ENCODE measurements at regions not wholly inside any gene's neighbourhood (a gene's known extent, or its start where the extent isn't known, plus 50 kb on each side); places are given as distances from the start of the nearest gene placed in this dataset.

DNA sequence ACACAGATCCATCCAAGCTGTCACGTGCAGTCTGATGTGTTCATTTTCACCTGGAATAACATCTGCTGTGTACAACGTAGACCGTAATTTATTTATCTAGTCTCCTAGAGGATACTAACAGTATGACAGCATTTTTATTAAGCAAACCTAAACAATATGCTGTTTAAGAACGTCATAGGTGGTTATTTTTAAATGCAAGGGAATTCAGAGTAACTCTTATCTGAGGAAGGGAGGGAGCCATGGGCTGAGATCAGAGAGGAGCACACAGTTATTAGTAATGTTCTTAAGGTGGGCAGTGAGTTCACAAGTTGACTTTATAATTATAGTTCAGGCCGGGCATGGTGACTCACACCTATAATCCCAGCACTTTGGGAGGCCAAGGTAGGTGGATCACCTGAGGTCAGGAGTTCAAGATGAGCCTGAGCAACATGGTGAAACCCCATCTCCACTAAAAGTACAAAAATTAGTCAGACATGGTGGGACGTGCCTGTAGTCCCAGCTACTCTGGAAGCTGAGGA, 193.6 kb downstream of the UACA start:
- no peak for DNase-seq (ENCODE audit: low spot score)
- in situ Hi-C loops (cut with MboI; ENCODE audit: low pct_unique_long_range_greater_than_20kb, low sequenced_read_pairs, unreplicated experiment) = no loop called here
- TF ChIP-seq, protein P1, sequence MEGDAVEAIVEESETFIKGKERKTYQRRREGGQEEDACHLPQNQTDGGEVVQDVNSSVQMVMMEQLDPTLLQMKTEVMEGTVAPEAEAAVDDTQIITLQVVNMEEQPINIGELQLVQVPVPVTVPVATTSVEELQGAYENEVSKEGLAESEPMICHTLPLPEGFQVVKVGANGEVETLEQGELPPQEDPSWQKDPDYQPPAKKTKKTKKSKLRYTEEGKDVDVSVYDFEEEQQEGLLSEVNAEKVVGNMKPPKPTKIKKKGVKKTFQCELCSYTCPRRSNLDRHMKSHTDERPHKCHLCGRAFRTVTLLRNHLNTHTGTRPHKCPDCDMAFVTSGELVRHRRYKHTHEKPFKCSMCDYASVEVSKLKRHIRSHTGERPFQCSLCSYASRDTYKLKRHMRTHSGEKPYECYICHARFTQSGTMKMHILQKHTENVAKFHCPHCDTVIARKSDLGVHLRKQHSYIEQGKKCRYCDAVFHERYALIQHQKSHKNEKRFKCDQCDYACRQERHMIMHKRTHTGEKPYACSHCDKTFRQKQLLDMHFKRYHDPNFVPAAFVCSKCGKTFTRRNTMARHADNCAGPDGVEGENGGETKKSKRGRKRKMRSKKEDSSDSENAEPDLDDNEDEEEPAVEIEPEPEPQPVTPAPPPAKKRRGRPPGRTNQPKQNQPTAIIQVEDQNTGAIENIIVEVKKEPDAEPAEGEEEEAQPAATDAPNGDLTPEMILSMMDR (IDR thresholded peaks at IDR 0.05; ENCODE audit: extremely low read depth, insufficient read depth, missing control alignments) = no peak

DNA sequence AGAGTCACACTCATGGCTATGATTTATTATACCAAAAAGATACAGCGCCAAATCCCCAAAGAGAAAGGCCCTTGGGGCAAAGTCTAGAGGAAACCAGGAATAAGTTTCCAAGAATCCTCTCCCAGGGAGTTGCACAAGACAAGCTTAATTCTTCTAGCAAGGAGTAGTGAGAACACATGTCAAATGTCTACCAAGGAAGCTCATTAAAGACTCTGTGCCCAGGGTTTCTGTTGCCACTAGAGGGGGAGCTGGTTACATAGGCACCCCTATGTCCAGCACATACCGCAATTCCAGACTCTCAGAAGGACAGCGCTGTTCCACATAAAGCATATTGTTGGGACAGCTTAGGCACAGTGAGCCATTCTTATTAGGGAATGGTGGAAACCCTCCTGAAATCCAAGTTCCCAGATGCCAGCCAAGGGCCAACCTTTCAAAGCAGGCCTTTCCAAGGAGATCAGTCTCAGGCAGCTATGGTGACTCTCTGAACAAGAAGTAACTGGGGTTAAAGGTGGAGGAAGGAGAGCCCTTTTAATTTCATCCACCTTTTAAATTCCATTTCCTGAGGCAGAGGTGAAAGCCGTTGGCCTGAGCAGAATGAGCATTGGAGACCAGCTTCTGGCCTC, 194.2 kb downstream of the UACA start:
- TF ChIP-seq, protein P1 (IDR thresholded peaks at IDR 0.05; ENCODE audit: extremely low read depth, insufficient read depth, missing control alignments) = peak; percentile 27
- no peak for DNase-seq (ENCODE audit: low spot score)
- in situ Hi-C loops (cut with MboI; ENCODE audit: low pct_unique_long_range_greater_than_20kb, low sequenced_read_pairs, unreplicated experiment) = no loop called here

DNA sequence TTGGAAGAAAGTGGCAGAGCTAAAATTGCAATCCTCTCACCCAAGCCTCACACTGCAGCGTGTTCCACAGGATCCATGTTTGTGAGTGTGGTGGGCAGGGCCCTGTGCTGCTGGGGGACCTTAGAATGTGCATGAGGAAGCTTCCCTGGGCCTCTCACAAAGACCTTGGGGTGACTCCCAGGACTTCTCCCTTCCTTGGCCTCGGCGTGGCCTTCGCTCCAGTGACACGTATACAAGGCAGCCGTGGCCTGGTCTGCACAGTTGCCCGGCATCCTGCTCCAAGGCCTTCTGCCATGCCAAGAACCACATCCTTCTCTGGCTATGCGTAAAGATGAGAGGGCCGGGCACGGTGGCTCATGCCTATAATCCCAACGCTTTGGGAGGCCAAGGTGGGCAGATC, 196.4 kb downstream of the UACA start:
- in situ Hi-C loops (cut with MboI; ENCODE audit: low pct_unique_long_range_greater_than_20kb, low sequenced_read_pairs, unreplicated experiment) = no loop called here
- TF ChIP-seq, protein P1 (IDR thresholded peaks at IDR 0.05; ENCODE audit: extremely low read depth, insufficient read depth, missing control alignments) = no peak
- no peak for DNase-seq (ENCODE audit: low spot score)

DNA sequence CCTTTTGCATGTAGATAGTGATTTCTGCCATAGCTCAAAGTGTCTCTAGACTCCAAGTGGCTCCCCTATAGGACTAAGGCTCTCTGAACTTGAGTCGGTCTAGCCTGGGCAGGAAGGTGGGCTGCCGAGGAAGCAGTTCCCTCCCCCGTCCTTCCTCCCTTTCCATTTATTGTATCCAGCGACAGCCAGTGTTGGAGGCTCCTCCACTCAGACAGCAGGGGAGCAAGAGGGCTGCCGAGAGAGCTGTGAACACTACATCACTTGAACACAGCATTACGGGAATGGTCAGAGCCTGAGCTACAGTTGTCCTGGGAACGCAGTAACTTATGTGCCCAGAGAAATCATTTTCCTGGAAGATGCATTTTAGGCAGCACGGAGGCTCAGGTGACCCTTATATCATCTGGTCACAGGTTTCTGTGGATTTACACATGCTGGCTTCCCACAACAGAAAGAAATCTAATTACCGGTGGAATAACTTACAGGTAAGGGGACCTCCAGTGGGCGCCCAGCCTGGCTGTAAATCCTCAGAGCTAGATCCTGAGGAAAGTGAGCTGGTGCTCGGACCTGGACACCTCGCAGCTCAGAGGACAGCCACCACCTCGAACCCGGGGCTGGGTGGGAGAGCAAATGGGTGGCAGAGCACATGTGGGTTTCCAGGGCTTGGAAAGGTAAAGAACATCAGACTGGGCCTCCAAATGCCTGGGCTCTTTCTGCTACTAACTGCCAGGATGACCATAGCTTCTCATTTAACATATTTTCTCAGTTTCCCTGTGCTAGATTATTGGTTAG, 197.1 kb downstream of the UACA start:
- TF ChIP-seq, protein P1 (IDR thresholded peaks at IDR 0.05; ENCODE audit: extremely low read depth, insufficient read depth, missing control alignments) = no peak
- in situ Hi-C loops (cut with MboI; ENCODE audit: low pct_unique_long_range_greater_than_20kb, low sequenced_read_pairs, unreplicated experiment) = no loop called here
- no peak for DNase-seq (ENCODE audit: low spot score)

DNA sequence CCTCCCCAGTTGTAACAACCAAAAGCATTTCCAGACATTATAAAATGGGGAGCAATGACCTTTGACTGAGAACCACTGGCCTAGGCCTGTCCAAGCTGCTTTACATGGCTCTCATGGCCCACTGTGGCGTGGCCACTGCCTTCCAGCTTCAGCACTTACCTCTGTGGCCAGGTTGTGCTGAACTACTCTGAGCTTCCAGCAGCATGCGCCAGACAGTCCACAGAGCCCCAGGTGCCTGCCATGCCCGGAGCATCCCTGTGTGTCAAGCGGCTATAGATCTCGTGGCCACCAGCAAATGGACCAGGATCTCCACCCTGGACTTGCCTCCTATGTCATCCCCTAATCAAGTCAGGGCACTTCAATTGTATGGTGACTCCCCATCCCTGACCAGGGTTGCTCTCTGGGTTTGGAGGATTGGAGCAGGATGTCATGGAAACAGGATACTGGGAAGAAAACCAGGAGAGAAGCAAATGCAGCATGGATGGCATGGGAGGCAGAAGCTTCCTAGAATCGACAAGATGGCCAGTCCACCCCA, 199.7 kb downstream of the UACA start:
- in situ Hi-C loops (cut with MboI; ENCODE audit: low pct_unique_long_range_greater_than_20kb, low sequenced_read_pairs, unreplicated experiment) = no loop called here
- no peak for DNase-seq (ENCODE audit: low spot score)
- TF ChIP-seq, protein P1 (IDR thresholded peaks at IDR 0.05; ENCODE audit: extremely low read depth, insufficient read depth, missing control alignments) = no peak

DNA sequence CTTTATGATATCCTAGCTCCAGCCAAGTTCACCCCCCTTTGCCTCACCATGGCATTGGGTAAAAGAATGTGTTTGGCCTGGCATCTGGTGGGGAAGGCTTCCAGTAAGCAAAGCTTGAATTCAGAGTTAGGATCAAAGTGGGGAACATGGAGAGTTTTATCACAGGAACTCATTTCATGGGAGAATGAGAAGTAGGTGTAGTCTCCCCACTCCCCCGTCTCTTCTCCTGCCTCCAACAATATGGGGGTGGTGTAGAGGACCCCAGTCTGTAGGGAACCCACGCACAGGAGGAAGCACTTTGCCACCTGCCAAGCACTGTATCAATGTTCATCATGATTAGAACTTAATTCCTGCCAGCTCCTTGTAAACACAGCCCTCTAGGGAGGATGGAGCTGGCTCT, 200.5 kb downstream of the UACA start:
- in situ Hi-C loops (cut with MboI; ENCODE audit: low pct_unique_long_range_greater_than_20kb, low sequenced_read_pairs, unreplicated experiment) = no loop called here
- no peak for DNase-seq (ENCODE audit: low spot score)
- TF ChIP-seq, protein P1 (IDR thresholded peaks at IDR 0.05; ENCODE audit: extremely low read depth, insufficient read depth, missing control alignments) = no peak

All from GM13977 (cell line).